Dermis microvascular lymphatic vessel endothelial cell (primary cell): ENCODE measurements at regions not wholly inside any gene's neighbourhood (a gene's known extent, or its start where the extent isn't known, plus 50 kb on each side); places are given as distances from the start of the nearest gene placed in this dataset.

ENCODE experiments used
- DNase-seq, 2 donors: peaks; one replicate each; pipeline versions ENCODE4 v3.0.0 to v3.0.0-alpha.2; 2010; ENCODE audit warnings: low read depth in 2 of 2

DNA sequence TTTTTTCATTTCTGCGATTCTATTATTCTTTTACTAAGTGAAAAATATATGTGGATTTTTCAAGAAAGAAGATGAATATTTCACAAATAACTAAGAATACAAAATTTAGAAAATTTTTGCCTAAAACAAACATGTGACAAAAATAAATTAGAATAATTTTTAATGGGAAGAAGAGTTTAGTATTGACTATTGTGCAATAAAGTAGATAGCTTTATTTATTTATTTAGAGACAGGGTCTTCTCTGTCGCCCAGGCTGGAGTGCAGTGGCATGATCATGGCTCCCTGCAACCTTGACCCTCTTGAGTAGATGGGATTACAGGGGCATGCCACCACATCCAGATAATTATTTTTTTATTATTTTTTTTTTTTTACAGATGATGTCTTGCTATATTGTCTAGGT, 95.3 kb upstream of the PAQR3 start:
- no peak for DNase-seq

DNA sequence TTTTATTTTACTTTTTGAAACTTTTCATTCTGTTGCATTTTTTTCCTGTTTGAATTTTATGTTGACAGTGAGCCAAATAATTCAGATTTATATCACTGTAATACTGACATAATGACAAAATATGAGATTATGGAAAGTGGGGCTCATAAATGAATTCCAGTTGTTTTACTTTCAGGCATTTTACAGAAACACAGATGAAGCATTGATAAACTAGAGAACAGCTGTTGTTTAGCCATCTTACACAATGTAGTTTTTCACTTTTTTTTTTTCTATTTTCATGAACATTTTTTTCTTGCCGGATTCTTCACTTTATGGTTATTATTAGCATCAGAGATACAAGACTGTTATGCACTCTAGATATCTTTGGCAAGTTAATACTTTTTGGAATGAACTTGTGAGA, 91.7 kb upstream of the PAQR3 start:
- no peak for DNase-seq

DNA sequence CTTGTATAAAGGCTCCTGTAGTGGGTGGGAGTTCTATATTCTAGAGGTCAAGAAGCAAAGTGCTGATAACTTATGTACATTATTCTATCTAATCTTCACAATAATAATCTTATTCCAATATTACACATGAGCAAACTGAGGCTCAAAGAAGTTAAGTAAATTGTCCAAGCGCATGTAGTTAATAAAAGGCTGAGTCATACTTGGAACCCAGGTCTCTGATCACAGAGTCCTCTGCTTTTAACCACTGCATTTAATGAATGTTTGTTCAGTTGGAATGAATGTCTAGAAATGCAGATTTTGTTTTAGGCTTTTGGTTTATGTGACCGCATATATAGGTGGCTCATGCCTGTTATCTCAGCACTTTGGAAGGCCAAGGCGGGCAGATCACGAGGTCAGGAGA, 88.4 kb upstream of the PAQR3 start:
- DNase-seq = no peak

DNA sequence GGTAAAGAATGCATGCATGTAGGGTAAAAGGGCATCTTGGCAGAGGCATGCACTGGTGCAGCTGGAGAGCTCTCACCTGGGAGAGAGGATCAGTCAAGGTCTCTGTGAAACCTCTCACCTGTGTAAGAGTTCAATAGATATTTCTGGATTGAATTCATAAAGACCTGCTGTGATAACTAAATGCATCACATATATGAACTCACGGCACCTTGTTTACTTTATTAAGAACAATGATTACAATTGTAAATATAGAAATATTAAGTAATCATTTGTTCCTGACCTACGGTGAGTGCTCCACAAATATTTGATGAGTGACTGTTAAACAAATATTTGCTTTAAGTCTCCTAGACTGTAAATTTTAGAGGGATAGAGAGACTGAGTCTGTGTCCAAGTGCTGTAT, 85.9 kb upstream of the PAQR3 start:
- DNase-seq = no peak

DNA sequence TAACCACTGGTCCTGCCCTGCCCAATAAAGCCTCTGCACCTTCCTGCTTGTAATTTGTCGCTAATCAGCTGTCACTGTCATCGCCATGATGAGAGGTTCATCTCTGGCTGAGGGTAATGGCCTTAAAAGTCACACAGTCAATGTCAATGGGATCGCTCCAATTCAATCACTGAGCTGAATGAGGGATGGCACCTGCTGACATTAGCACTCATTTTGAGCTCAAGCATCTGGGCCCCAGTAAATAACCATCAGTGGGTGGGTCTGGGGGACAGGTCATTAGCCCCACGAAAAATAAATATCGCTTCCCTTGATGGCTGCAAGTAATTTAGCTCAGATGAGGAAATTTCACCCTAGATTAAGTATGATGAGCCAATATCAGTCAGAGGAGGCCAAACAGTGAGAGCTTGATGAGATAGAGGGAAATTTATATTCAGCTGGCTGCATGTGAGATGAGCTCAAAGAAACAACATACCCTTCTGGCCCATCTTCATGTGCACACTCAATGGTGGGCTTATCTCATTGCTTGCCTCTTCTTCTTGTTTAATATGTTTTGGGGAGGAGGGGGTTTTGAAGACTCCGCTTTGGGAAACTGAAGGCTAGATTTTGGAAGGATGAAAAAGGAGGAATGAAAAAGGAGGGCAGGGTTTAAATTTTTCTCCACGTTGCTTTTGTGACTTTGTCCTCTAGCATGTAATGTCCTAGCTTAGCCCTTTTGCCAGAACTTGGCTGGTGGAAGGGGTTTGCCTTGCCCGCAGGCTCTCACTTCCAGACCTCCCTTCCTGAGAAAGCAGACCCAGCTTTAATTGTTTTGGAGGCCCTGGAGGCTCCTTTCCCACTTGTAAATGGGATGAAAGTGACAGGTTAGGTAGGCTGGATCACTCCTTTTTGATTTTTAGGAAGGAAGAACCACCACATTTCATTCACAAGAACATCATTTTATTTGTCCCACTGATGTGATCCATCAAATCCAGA, 84.8 kb upstream of the PAQR3 start:
- DNase-seq = no peak

DNA sequence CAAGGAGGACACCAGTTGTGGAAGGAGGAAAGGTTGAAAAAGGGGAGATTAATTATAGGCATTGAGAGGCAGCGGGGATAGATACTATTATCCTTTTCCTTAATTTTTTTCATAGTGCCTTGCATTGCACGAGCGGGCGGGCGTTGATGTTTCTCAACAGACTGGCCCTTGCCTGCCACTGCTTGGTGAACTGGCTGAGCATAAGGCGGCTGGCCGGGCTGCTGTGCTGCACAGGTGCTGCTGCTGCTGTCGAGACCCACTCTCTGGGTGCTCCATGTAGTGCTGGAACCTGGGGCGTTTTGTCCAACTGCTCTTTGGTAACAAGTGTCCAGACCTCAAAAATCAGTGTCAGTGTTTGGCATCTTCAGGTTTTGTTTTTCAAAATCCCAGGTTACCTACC, 83.3 kb upstream of the PAQR3 start:
- no peak for DNase-seq

DNA sequence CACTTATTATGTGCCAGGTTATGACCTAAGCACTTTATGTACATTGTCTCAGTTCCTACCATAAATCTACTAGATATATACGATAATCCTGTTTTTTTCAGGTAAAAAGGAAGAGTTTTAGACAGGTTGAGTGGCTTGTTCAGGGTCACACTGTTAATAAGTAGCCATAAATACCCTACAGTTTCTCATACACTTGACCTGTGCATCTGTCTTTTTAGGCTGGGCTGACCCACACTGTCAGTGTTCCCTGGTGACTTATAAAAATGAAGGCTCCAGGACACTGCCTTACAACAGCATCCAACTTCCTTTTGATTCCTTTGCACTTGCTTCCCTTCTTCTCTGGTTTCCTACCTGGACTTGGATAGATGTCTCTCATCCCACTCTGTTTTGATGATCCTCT, 78.2 kb upstream of the PAQR3 start:
- no peak for DNase-seq

DNA sequence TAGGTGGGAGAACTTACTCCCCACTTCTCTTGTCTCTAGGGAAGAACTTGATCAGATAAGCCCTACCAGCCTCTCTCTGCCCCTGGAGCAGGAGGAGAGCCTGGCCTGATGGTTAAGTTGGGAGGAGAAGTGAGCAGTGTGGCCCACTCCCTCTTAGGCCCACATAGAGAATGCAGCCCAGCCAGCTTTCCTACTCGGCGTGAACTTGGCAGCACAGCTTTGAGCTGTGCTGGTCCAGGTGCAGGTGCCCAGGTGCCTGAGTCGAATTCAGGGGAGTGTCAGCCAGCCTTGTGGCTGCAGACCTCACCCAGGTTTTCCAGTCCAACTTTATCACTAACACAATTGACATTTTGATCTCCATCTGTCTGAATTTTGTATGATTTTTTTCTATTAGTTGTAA, 77.6 kb upstream of the PAQR3 start:
- DNase-seq = no peak

DNA sequence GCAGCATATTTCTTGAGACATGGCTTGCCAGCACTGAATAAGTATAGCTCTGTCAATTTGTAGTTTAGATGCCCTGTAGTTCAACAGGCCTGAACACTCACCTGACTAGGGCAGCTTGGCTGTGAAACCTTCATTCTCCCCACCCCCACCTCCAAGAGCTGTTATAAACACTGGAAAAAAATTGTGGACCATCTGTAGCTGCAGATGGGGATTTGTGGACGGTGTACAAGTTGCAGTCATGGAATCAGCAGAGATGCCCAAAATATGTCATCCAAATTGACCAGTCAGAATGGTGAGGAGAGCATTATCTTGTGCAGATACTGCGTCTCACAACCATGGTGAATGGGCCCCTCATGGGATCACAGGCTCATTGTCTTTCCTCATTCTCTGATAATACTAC, 76.2 kb upstream of the PAQR3 start:
- DNase-seq = no peak

DNA sequence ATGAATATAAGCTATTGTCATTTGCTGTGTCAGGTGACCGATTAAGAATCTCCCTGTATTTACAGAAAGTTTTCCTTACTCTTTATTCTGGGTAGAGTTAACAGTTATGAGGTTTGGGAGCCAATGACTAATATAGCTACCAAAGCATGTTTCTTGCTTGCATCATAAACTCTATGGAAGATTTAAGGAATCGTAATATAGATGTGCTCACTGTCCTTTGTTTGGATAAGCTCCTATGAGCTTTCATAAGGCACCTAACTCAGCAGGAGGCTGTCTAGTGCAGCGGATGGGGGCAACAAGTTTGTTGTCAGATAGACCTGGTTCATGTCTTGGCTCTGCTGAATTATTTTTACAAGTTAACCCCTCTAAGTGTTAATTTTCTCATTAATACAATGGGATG, 75.0 kb upstream of the PAQR3 start:
- no peak for DNase-seq

DNA sequence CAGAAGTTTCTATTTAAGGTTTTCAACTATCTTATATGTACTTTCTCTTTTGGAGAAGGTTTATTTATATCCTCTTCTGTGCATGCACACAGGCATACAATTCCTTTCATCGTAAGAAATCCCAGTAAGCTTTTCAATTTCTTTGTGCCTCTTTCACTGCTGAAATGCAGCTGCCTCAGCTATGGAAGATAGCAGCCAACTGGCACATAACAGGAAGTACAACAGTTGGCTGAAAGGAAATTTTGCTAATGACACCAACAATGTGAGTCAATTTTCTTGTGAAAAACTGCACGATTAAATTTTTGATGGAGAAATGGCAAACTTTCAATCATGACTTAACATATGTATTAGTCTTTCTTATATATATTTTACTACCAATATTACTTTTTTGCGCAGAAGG, 74.5 kb upstream of the PAQR3 start:
- DNase-seq = no peak

DNA sequence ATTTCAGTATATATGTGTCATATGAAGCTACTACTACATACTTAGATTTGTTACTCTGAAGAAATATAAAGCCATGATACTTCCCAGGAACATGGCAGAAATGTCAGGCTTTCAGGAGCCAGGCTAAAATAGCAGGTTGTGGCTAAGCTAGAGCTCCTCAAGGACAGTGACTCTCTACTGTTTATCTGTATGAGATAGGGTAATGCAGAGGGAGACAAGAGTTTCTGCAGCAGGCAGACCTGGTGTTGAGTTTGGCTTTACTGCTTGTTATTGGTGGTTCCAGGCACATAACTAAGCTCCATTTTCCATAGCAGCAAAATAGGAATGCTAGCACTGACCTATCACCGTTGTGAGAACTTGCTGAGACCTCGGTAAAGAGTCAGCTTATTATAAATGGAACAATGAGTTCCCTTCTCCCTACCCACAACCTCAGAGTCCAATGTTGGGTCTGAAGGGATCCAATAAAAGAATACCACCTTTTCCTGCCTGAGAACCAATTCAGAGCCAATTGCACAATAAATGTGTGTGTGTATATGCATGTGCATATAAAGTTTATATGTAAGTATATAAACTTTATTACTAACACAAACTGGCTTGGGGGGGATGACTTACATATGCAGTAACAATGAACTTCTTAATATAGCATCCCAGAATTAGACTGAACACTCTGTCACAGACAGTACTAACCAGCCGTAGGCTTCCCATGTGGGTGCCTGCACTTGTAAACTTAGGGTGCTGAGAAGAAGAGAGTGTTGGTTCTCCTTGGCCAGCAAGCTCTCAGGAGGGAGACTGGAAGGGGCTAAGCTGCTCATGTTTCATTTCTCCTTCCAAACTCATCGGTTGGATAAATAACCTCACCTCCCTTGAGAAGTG, 51.9 kb upstream of the PAQR3 start:
- DNase-seq = no peak

DNA sequence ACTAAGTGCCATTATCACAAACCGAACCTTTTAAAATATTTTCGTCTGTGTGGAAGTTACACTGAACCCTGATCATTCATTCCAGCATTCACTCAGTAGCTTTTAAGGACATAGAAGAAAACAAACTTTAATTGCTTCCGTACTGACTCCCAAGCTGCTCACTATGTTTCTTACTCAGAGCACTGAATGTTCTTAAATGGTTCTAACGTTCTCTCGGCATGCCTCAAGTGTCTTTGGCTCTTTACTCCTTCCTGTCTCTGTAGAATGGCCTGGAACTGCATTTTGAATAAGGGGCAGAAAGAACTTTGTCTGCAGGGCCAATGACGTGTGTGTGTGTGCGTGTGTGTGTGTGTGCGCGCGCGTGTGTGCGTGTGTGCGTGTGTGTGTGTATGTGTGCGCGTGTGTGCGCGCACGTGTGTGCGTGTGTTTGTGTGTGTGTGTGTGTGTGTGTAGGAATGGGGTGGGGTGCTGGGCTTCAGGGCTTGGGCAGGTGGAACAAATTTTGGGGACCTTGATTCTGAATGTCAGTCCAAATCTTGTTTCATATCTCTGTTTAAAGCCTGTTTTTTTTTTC, 50.5 kb upstream of the PAQR3 start:
- DNase-seq = no peak
